Ishikawa (cell line): ENCODE measurements at regions not wholly inside any gene's neighbourhood (a gene's known extent, or its start where the extent isn't known, plus 50 kb on each side); places are given as distances from the start of the nearest gene placed in this dataset.

Source experiments
- CEBPB ChIP-seq: IDR thresholded peaks from 2 replicates; pipeline ENCODE4 v1.6.1; 2012
- CREB1 ChIP-seq: IDR thresholded peaks from 2 replicates; pipeline ENCODE4 v1.6.1; 2012; ENCODE audit warnings: low read depth
- EGR1 ChIP-seq: IDR thresholded peaks from 2 replicates; pipeline ENCODE4 v1.6.1; 2012
- EP300 ChIP-seq: IDR thresholded peaks from 2 replicates; pipeline ENCODE4 v1.6.1; 2012; ENCODE audit warnings: borderline replicate concordance
- FOXM1 ChIP-seq: IDR thresholded peaks from 2 replicates; pipeline ENCODE4 v1.6.1; 2012; ENCODE audit warnings: low read depth, borderline replicate concordance
- MAX ChIP-seq: IDR thresholded peaks from 2 replicates; pipeline ENCODE4 v1.6.1; 2012
- NFIC ChIP-seq: IDR thresholded peaks from 2 replicates; pipeline ENCODE4 v1.6.1; 2012
- RAD21 ChIP-seq: IDR thresholded peaks from 2 replicates; pipeline ENCODE4 v1.6.1; 2012; ENCODE audit warnings: low read depth
- REST ChIP-seq: IDR thresholded peaks from 2 replicates; pipeline ENCODE4 v1.6.1; 2012; ENCODE audit warnings: low read depth, mild to moderate bottlenecking
- TAF1 ChIP-seq: IDR thresholded peaks from 2 replicates; pipeline ENCODE4 v1.6.1; 2012; ENCODE audit warnings: low read depth, mild to moderate bottlenecking
- TCF12 ChIP-seq: IDR thresholded peaks from 2 replicates; pipeline ENCODE4 v1.6.1; 2012; ENCODE audit warnings: low read depth
- TEAD4 ChIP-seq: IDR thresholded peaks from 2 replicates; pipeline ENCODE4 v1.6.1; 2012
- USF1 ChIP-seq: IDR thresholded peaks from 2 replicates; pipeline ENCODE4 v1.6.1; 2012
- YY1 ChIP-seq: IDR thresholded peaks from 2 replicates; pipeline ENCODE4 v1.6.1; 2012; ENCODE audit warnings: low read depth
- ZBTB7A ChIP-seq: IDR thresholded peaks from 2 replicates; pipeline ENCODE4 v1.6.1; 2012; ENCODE audit warnings: low read depth

- TF ChIP-seq RAD21 (no peak), REST (no peak), ZBTB7A (no peak), CEBPB (no peak), CREB1 (no peak), MAX (no peak), NFIC (no peak), YY1 (no peak), TCF12 (no peak), FOXM1 (no peak), TAF1 (no peak), EP300 (no peak), EGR1 (no peak), USF1 (no peak), TEAD4 (no peak)
Measured at GRCh38 chr13:44768775-44769581, 192.8 kb upstream of the TSC22D1 start.

- TF ChIP-seq USF1 = no peak
- no peak for TF ChIP-seq REST
- no peak for TF ChIP-seq TAF1
- TF ChIP-seq NFIC = no peak
- no peak for TF ChIP-seq CREB1
- TF ChIP-seq TCF12 = no peak
- no peak for TF ChIP-seq EGR1
- no peak for TF ChIP-seq ZBTB7A
Measured at GRCh38 chr13:44768239-44768638, 192.1 kb upstream of the TSC22D1 start.

- TF ChIP-seq TEAD4 (no peak), REST (no peak), RAD21 (no peak), TCF12 (no peak), ZBTB7A (no peak), TAF1 (no peak), MAX (no peak), NFIC (no peak), FOXM1 (no peak), YY1 (no peak), EP300 (no peak), USF1 (no peak), CEBPB (no peak), CREB1 (no peak)
Measured at GRCh38 chr13:44765001-44765471, 188.9 kb upstream of the TSC22D1 start.

GRCh38 chr13:44764302-44764692 is 188.2 kb upstream of the TSC22D1 start:
- TF ChIP-seq CREB1 = no peak
- TF ChIP-seq NFIC = no peak
- no peak for TF ChIP-seq REST
- no peak for TF ChIP-seq TCF12
- no peak for TF ChIP-seq MAX
- no peak for TF ChIP-seq TAF1
- no peak for TF ChIP-seq YY1
- no peak for TF ChIP-seq ZBTB7A
- no peak for TF ChIP-seq FOXM1
- TF ChIP-seq EP300 = no peak
- TF ChIP-seq EGR1 = no peak
- TF ChIP-seq TEAD4 = no peak
